ENCODE measurements at regions not wholly inside any gene's neighbourhood (a gene's known extent, or its start where the extent isn't known, plus 50 kb on each side); places are given as distances from the start of the nearest gene placed in this dataset.

DNA sequence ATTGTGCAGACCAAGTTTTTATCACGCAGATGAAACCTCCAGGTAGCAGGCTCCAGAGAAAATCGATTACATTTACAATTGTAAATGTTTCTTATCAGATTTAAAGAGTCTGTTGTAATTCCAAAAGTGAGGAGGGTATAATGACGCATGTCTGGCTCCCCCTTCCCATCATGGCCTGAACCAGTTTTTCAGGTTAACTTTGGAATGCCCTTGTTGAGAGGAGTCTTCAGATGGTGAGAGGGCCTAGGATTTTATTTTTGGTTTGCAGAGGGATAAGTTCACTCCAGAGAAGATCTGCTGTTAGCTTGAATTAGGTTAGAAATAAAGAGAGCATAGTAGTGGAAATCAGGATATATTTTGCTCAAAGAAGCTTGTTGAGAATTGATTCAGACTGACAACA, 1028.3 kb upstream of the B3GALT2 start:
- H3K27ac Mint-ChIP-seq = no peak overlapping the region
- no peaks in the 10 kb centered on the region for H3K27me3 Mint-ChIP-seq (ENCODE audit: low read depth)
- intact Hi-C loops (cut with micrococcal nuclease) = no loop called here
- H3K9me3 Mint-ChIP-seq = no peaks in the 10 kb centered on the region
- no peak overlapping the region for H3K4me3 Mint-ChIP-seq
- CTCF ChIA-PET = interaction anchor here (1.3 kb wide), 1 partner anchor 79 kb away, joined by 4 read pairs; no protein-coding TSS in a partner anchor
- H3K36me3 Mint-ChIP-seq (ENCODE audit: low read depth) = no peaks in the 10 kb centered on the region
- no peaks in the 10 kb centered on the region for H3K4me1 Mint-ChIP-seq (ENCODE audit: low read depth)
- DNase-seq = no peak

- DNase-seq = no peak
- H3K4me3 Mint-ChIP-seq = no peak overlapping the region
- intact Hi-C loops (cut with micrococcal nuclease) = no loop called here
- no peaks in the 10 kb centered on the region for H3K9me3 Mint-ChIP-seq
- H3K27me3 Mint-ChIP-seq (ENCODE audit: low read depth) = no peaks in the 10 kb centered on the region
- no peak overlapping the region for H3K27ac Mint-ChIP-seq
- CTCF ChIA-PET = no interaction called here
- H3K36me3 Mint-ChIP-seq (ENCODE audit: low read depth) = no peaks in the 10 kb centered on the region
- no peaks in the 10 kb centered on the region for H3K4me1 Mint-ChIP-seq (ENCODE audit: low read depth)
Measured at GRCh38 chr1:194209920-194210319, 1023.5 kb upstream of the B3GALT2 start.

GRCh38 chr1:194208674-194209073, 1022.3 kb upstream of the B3GALT2 start:
- Mint-ChIP-seq H3K27me3 (ENCODE audit: low read depth) (no peaks in the 10 kb centered on the region), H3K36me3 (ENCODE audit: low read depth) (no peaks in the 10 kb centered on the region)
- CTCF ChIA-PET = no interaction called here

DNA sequence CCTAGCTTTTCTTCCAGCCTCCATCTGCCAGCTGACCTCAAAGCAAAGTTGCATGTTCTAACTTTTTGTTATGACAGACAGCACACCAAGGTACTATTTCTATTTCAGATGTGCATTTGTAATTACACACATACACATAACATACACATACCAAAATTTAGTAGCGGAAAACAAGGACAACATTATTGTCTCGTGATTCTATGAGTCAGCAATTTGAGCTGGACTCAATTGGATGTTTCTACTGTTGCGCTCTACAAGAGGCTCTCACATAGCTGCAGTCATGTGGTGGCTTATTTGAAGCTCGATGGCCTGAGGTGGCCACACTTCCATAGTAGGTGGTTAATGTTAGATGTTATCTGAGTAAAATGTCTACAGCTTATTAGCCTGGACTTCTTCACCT, 1010.1 kb upstream of the B3GALT2 start:
- DNase-seq = no peak
- no peaks in the 10 kb centered on the region for H3K4me1 Mint-ChIP-seq (ENCODE audit: low read depth)
- CTCF ChIA-PET = interaction anchor here (0.5 kb wide), 1 partner anchor 303 kb away, joined by 3 read pairs; no protein-coding TSS in a partner anchor
- intact Hi-C loops (cut with micrococcal nuclease) = no loop called here
- no peaks in the 10 kb centered on the region for H3K36me3 Mint-ChIP-seq (ENCODE audit: low read depth)
- no peaks in the 10 kb centered on the region for H3K9me3 Mint-ChIP-seq
- no peak overlapping the region for H3K4me3 Mint-ChIP-seq
- no peaks in the 10 kb centered on the region for H3K27me3 Mint-ChIP-seq (ENCODE audit: low read depth)
- H3K27ac Mint-ChIP-seq = no peak overlapping the region

More at GRCh38 chr1:194208674-194209073, 1022.3 kb upstream of the B3GALT2 start:
- H3K4me3 Mint-ChIP-seq = no peak overlapping the region
- H3K4me1 Mint-ChIP-seq (ENCODE audit: low read depth) = no peaks in the 10 kb centered on the region
- intact Hi-C loops (cut with micrococcal nuclease) = no loop called here
- H3K9me3 Mint-ChIP-seq = no peaks in the 10 kb centered on the region
- no peak overlapping the region for H3K27ac Mint-ChIP-seq
- DNase-seq = no peak

DNA sequence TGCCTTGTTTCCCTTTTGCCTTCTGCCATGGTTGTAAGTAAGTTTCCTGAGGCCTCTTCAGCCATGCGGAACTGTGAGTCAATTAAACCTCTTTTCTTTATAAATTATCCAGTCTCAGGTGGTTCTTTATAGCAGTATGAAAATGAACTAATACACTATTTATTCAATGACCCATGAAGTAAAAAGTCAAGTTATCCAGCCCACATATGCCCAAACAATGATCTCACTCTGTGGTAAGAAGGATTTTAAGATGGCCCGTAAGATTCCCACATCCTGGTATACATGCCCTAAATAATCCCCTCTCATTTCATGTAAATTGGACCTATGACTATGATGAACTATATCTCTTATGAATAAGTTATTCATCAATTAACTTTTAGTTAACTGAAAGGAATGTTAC, 1008.3 kb upstream of the B3GALT2 start:
- Mint-ChIP-seq H3K4me1 (ENCODE audit: low read depth) (no peaks in the 10 kb centered on the region), H3K4me3 (no peak overlapping the region), H3K27ac (no peak overlapping the region), H3K9me3 (no peaks in the 10 kb centered on the region), H3K36me3 (ENCODE audit: low read depth) (no peaks in the 10 kb centered on the region), H3K27me3 (ENCODE audit: low read depth) (no peaks in the 10 kb centered on the region)
- intact Hi-C loops (cut with micrococcal nuclease) = no loop called here
- CTCF ChIA-PET = no interaction called here
- DNase-seq = no peak

DNA sequence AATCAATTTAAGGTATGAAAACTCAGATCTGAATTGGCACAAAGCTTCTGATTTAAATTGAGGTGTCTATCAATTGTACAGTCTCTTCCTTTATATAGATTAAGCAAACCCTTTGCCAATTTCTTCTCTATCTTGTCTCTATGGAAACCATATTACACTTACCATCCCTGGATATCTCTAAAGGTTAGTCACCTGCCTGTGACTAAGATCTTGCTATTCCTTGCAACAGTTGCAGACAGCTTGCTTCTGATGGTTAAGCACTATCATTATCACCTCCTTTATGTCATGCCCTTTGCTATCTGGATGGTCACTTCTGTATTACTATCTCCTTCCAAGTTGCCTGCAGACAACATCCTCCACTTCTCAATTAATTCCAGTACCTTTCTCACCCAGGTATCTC, 998.6 kb upstream of the B3GALT2 start:
- CTCF ChIA-PET = no interaction called here
- Mint-ChIP-seq H3K27ac (no peak overlapping the region), H3K36me3 (ENCODE audit: low read depth) (peaks cover 1% of the 10 kb centered on the region), H3K4me1 (ENCODE audit: low read depth) (no peaks in the 10 kb centered on the region), H3K27me3 (ENCODE audit: low read depth) (no peaks in the 10 kb centered on the region), H3K4me3 (no peak overlapping the region), H3K9me3 (no peaks in the 10 kb centered on the region)
- no peak for DNase-seq
- intact Hi-C loops (cut with micrococcal nuclease) = no loop called here

- intact Hi-C loops (cut with micrococcal nuclease) = no loop called here
- Mint-ChIP-seq H3K27me3 (ENCODE audit: low read depth) (no peaks in the 10 kb centered on the region), H3K9me3 (no peaks in the 10 kb centered on the region), H3K36me3 (ENCODE audit: low read depth) (peaks cover 1% of the 10 kb centered on the region), H3K4me1 (ENCODE audit: low read depth) (no peaks in the 10 kb centered on the region), H3K4me3 (no peak overlapping the region), H3K27ac (no peak overlapping the region)
- DNase-seq = no peak
- CTCF ChIA-PET = no interaction called here
Measured at GRCh38 chr1:194184425-194184824, 998.0 kb upstream of the B3GALT2 start.

DNA sequence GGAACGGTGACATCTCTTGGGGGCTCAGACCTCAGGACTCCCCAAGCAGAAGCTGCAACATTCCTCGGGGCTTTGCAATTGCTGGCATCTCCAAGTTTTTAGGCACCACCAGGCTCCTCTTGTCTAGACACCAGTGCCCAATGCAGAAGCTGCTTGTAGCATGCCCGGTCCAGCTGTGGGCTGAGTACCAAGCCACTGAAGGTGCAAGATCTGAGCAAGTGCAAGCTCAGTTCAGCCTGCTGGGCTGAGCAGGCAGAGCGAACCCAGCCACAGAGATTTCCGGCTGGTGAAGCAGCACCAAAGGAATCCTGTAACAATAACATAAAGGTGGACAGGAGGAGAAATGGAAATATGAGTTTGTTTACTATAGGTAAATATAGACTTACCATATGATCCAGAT, 995.4 kb upstream of the B3GALT2 start:
- intact Hi-C loops (cut with micrococcal nuclease) = no loop called here
- no peaks in the 10 kb centered on the region for H3K9me3 Mint-ChIP-seq
- no peak overlapping the region for H3K27ac Mint-ChIP-seq
- CTCF ChIA-PET = no interaction called here
- no peak for DNase-seq
- H3K4me3 Mint-ChIP-seq = no peak overlapping the region
- no peaks in the 10 kb centered on the region for H3K27me3 Mint-ChIP-seq (ENCODE audit: low read depth)
- H3K36me3 Mint-ChIP-seq (ENCODE audit: low read depth) = peaks cover 1% of the 10 kb centered on the region
- no peaks in the 10 kb centered on the region for H3K4me1 Mint-ChIP-seq (ENCODE audit: low read depth)

DNA sequence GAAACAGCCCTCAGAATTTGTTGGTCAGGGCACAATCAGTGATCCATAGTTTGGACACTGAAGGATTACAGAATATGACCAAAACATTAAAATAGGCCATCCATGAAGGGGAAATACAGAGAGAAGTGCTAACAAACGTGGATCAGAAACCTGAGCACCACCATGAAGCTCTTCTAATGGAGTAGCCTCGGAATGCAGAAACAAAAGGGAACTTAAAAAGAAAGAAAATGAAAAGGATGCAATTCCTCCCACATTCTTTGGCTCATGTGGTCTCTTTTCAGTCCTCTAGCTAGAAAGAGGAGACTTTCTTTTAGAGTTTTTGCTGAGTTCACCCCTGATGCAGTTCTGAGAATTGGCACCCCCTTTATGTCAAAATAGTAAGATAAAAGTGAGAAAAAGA, 989.8 kb upstream of the B3GALT2 start:
- Mint-ChIP-seq H3K36me3 (ENCODE audit: low read depth) (no peaks in the 10 kb centered on the region), H3K4me3 (no peak overlapping the region), H3K4me1 (ENCODE audit: low read depth) (no peaks in the 10 kb centered on the region), H3K9me3 (no peaks in the 10 kb centered on the region), H3K27ac (no peak overlapping the region), H3K27me3 (ENCODE audit: low read depth) (no peaks in the 10 kb centered on the region)
- intact Hi-C loops (cut with micrococcal nuclease) = no loop called here
- CTCF ChIA-PET = interaction anchor here (1.3 kb wide), 1 partner anchor 282 kb away, joined by 3 read pairs; no protein-coding TSS in a partner anchor
- DNase-seq = no peak

GRCh38 chr1:194175251-194175650, 988.8 kb upstream of the B3GALT2 start:
- Mint-ChIP-seq H3K4me3 (no peak overlapping the region), H3K27me3 (ENCODE audit: low read depth) (no peaks in the 10 kb centered on the region), H3K4me1 (ENCODE audit: low read depth) (no peaks in the 10 kb centered on the region), H3K27ac (no peak overlapping the region), H3K36me3 (ENCODE audit: low read depth) (no peaks in the 10 kb centered on the region), H3K9me3 (no peaks in the 10 kb centered on the region)
- CTCF ChIA-PET = interaction anchor here (1.3 kb wide), 1 partner anchor 281 kb away, joined by 3 read pairs; no protein-coding TSS in a partner anchor
- intact Hi-C loops (cut with micrococcal nuclease) = no loop called here
- DNase-seq = no peak

GRCh38 chr1:194174528-194174927, 988.1 kb upstream of the B3GALT2 start:
- Mint-ChIP-seq H3K4me1 (ENCODE audit: low read depth) (no peaks in the 10 kb centered on the region), H3K9me3 (no peaks in the 10 kb centered on the region), H3K4me3 (no peak overlapping the region), H3K36me3 (ENCODE audit: low read depth) (no peaks in the 10 kb centered on the region), H3K27ac (no peak overlapping the region), H3K27me3 (ENCODE audit: low read depth) (no peaks in the 10 kb centered on the region)
- intact Hi-C loops (cut with micrococcal nuclease) = no loop called here
- CTCF ChIA-PET = no interaction called here
- DNase-seq = no peak

- Mint-ChIP-seq H3K36me3 (ENCODE audit: low read depth) (no peaks in the 10 kb centered on the region), H3K4me1 (ENCODE audit: low read depth) (no peaks in the 10 kb centered on the region), H3K27ac (no peak overlapping the region), H3K27me3 (ENCODE audit: low read depth) (no peaks in the 10 kb centered on the region), H3K4me3 (no peak overlapping the region), H3K9me3 (no peaks in the 10 kb centered on the region)
- no peak for DNase-seq
- CTCF ChIA-PET = no interaction called here
- intact Hi-C loops (cut with micrococcal nuclease) = no loop called here
Measured at GRCh38 chr1:194171596-194171995, 985.2 kb upstream of the B3GALT2 start.

- no peaks in the 10 kb centered on the region for H3K36me3 Mint-ChIP-seq (ENCODE audit: low read depth)
- H3K4me3 Mint-ChIP-seq = no peak overlapping the region
- H3K27me3 Mint-ChIP-seq (ENCODE audit: low read depth) = no peaks in the 10 kb centered on the region
- no peak overlapping the region for H3K27ac Mint-ChIP-seq
- no peaks in the 10 kb centered on the region for H3K4me1 Mint-ChIP-seq (ENCODE audit: low read depth)
- DNase-seq = no peak
- H3K9me3 Mint-ChIP-seq = no peaks in the 10 kb centered on the region
- CTCF ChIA-PET = no interaction called here
- intact Hi-C loops (cut with micrococcal nuclease) = no loop called here
Measured at GRCh38 chr1:194167956-194168640, 981.7 kb upstream of the B3GALT2 start.
